ENCODE measurements at regions not wholly inside any gene's neighbourhood (a gene's known extent, or its start where the extent isn't known, plus 50 kb on each side); places are given as distances from the start of the nearest gene placed in this dataset.

- TF ChIP-seq POLR2A (IDR thresholded peaks at IDR 0.05) (no peak), CTCF (IDR thresholded peaks at IDR 0.05) (no peak)
Measured at GRCh38 chr5:57009811-57010210, 57.9 kb upstream of the MIER3 start.

Data from esophagus squamous epithelium (tissue), 4 donors.